PC-3 (cell line): ENCODE measurements at regions not wholly inside any gene's neighbourhood (a gene's known extent, or its start where the extent isn't known, plus 50 kb on each side); places are given as distances from the start of the nearest gene placed in this dataset.
"Not testable (repeated sequence)": the region's sequence is repeated elsewhere in the genome, so short reads cannot be mapped to it uniquely, and the experiment has no call there.

Source experiments
- ATAC-seq: fragments of 200-7000 bp; cut with Tn5 transposase; 2 replicates; pipeline ENCODE4 v1.9.1; 2020; ENCODE audit warnings: mild to moderate bottlenecking, moderate library complexity
- BruUV-seq: library from RNA; stranded (reverse); fragments of 400-500 nt; replicated peaks from 2 replicates; lab custom pipeline; 2021; lab: Mats Ljungman, UMichigan
- CTCF ChIA-PET: fragments of 300-600 bp; sonication (Branson Sonifier 250); formaldehyde crosslinking; loops from one replicate; lab custom pipeline; 2022; ENCODE audit warnings: antibody characterized with exemption; lab: Charles Lee
- POLR2A ChIA-PET: fragments of 300-600 bp; sonication (Branson Sonifier 250); formaldehyde crosslinking; loops from one replicate; lab custom pipeline; 2022; ENCODE audit warnings: antibody characterized with exemption; ENCODE audit not compliant: unreplicated experiment; lab: Charles Lee
- DNase-seq: peaks from one replicate; pipeline ENCODE4 v3.0.0-alpha.2; 2015
- H2AFZ ChIP-seq: fragments of 300-600 bp; sonication (generic); 2 replicates; pipeline ENCODE4 v1.6.0; 2016; ENCODE audit warnings: antibody characterized with exemption, low read length
- H3F3A ChIP-seq: fragments of 300-600 bp; sonication (generic); one replicate; pipeline ENCODE4 v1.6.0; 2017; ENCODE audit warnings: antibody characterized with exemption, low read length, control low read depth, mild to moderate bottlenecking; ENCODE audit not compliant: unreplicated experiment
- H3K27ac ChIP-seq: fragments of 300-600 bp; sonication (generic); 2 replicates; pipeline ENCODE4 v1.5.1; 2016; ENCODE audit warnings: mild to moderate bottlenecking, low read length
- H3K27me3 ChIP-seq: fragments of 300-600 bp; sonication (generic); 2 replicates; pipeline ENCODE4 v1.6.1; 2016; ENCODE audit warnings: low read length, mixed read lengths
- H3K36me3 ChIP-seq: fragments of 300-600 bp; sonication (generic); 2 replicates; pipeline ENCODE4 v1.6.1; 2016; ENCODE audit warnings: low read depth, mixed run types, low read length, mixed read lengths
- H3K4me1 ChIP-seq: fragments of 300-600 bp; sonication (generic); 2 replicates; pipeline ENCODE4 v1.5.1; 2016; ENCODE audit warnings: low read length; ENCODE audit not compliant: insufficient read depth
- H3K4me2 ChIP-seq: fragments of 300-600 bp; sonication (generic); 2 replicates; pipeline ENCODE4 v1.6.0; 2016; ENCODE audit warnings: low read length
- H3K4me3 ChIP-seq: fragments of 300-600 bp; sonication (generic); 2 replicates; pipeline ENCODE4 v1.5.1; 2016; ENCODE audit warnings: mild to moderate bottlenecking, low read length, mixed read lengths
- H3K79me2 ChIP-seq: fragments of 300-600 bp; sonication (generic); 2 replicates; pipeline ENCODE4 v1.6.1; 2017; ENCODE audit warnings: low read length, mixed read lengths
- H3K9ac ChIP-seq: fragments of 300-600 bp; sonication (generic); 2 replicates; pipeline ENCODE4 v1.6.0; 2016; ENCODE audit warnings: mild to moderate bottlenecking, low read length
- H3K9me2 ChIP-seq: fragments of 300-600 bp; sonication (generic); replicated peaks from 2 replicates; pipeline ENCODE4 v1.6.1; 2016; ENCODE audit warnings: mixed run types, low read length, mixed read lengths
- H3K9me3 ChIP-seq: fragments of 300-600 bp; sonication (generic); 2 replicates; pipeline ENCODE4 v1.6.1; 2016; ENCODE audit warnings: low read length, mixed read lengths
- H4K20me1 ChIP-seq: fragments of 300-600 bp; sonication (generic); 2 replicates; pipeline ENCODE4 v1.6.1; 2016; ENCODE audit warnings: low read length, mixed read lengths
- EZH2 ChIP-seq: fragments of 300-600 bp; sonication (generic); IDR thresholded peaks from one replicate; pipeline ENCODE4 v1.6.1; 2017; ENCODE audit warnings: antibody characterized with exemption, mild to moderate bottlenecking, low read length; ENCODE audit not compliant: unreplicated experiment
- EZH2phosphoT487 ChIP-seq: fragments of 300-600 bp; sonication (generic); IDR thresholded peaks from 2 replicates; pipeline ENCODE4 v1.6.1; 2018; ENCODE audit warnings: mild to moderate bottlenecking, antibody characterized with exemption, low read length, borderline replicate concordance
- intact Hi-C: fragments of 100-400 bp; cut with micrococcal nuclease; formaldehyde crosslinking; loops from 2 replicates; pipeline ENCODE4 v1.9.0; 2023
- TF ChIP-seq, protein P1 (sequence below): fragments of 300-600 bp; sonication (generic); conservative IDR thresholded peaks from 2 replicates; pipeline ENCODE4 v1.5.1; 2017; ENCODE audit warnings: antibody characterized with exemption, low read depth, mild to moderate bottlenecking, low read length

DNA sequence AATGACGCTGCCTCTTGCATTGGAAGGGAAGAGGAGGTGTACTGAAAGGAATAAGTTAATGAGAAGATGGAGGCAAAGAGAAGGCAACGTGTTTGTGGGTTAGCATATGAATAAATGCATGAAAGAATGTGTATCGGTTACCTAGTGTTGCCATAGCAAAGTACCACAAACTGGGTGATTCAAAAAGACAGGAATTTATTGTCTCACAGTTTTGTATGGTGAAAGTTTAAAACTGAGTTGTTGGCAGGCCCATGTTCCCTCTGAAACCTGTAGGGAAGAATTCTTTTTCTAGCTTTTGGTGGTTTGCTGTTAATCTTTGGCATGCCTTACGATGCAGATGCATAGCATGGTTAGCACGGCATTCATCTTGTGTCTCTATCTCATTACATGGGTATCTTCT lies 729.9 kb downstream of the MECOM start:
- no peaks in the 10 kb centered on the region for H3K79me2 ChIP-seq
- ChIA-PET CTCF (no interaction called here), POLR2A (no interaction called here)
- ATAC-seq (no peak), DNase-seq (peak; percentile 22)
- no peaks in the 10 kb centered on the region for H4K20me1 ChIP-seq
- no peak overlapping the region for H3K4me3 ChIP-seq
- TF ChIP-seq, protein P1, sequence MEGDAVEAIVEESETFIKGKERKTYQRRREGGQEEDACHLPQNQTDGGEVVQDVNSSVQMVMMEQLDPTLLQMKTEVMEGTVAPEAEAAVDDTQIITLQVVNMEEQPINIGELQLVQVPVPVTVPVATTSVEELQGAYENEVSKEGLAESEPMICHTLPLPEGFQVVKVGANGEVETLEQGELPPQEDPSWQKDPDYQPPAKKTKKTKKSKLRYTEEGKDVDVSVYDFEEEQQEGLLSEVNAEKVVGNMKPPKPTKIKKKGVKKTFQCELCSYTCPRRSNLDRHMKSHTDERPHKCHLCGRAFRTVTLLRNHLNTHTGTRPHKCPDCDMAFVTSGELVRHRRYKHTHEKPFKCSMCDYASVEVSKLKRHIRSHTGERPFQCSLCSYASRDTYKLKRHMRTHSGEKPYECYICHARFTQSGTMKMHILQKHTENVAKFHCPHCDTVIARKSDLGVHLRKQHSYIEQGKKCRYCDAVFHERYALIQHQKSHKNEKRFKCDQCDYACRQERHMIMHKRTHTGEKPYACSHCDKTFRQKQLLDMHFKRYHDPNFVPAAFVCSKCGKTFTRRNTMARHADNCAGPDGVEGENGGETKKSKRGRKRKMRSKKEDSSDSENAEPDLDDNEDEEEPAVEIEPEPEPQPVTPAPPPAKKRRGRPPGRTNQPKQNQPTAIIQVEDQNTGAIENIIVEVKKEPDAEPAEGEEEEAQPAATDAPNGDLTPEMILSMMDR = no peak
- no peak for TF ChIP-seq EZH2
- TF ChIP-seq EZH2phosphoT487 = no peak
- no TSS peak for BruUV-seq
- intact Hi-C loops = no loop called here
- no peak overlapping the region for H3K9ac ChIP-seq
- H3K9me3 ChIP-seq = 0 out of 2 replicates have a peak, but pooled peaks cover 10% of the 10 kb centered on the region
- H3F3A ChIP-seq = no peaks in the 10 kb centered on the region
- H3K27ac ChIP-seq = no peak overlapping the region
- no peaks in the 10 kb centered on the region for H3K36me3 ChIP-seq
- H3K9me2 ChIP-seq = no peaks in the 10 kb centered on the region
- no peaks in the 10 kb centered on the region for H3K4me1 ChIP-seq
- H2AFZ ChIP-seq = no peak overlapping the region
- H3K4me2 ChIP-seq = no peak overlapping the region
- H3K27me3 ChIP-seq = no peaks in the 10 kb centered on the region

DNA sequence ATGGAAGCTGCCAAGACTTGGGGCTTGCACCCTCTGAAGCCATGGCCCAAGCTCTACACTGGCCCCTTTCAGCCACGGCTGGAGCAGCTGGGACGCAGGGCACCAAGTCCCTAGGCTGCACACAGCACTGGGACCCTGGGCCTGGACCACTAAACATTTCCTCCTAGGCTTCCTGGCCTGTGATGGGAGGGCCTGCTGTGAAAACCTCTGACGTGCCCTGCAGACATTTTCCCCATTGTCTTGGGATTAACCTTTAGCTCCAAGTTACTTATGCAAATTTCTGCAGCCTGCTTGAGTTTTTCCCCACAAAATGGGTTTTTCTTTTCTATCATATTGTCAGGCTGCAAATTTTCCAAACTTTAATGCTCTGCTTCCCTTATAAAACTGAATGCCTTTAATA lies 733.5 kb downstream of the MECOM start:
- ATAC-seq, H3K4me2 ChIP-seq, H3K9me2 ChIP-seq, POLR2A ChIA-PET, H3K9me3 ChIP-seq, H3F3A ChIP-seq, H3K4me3 ChIP-seq, H3K79me2 ChIP-seq, H3K36me3 ChIP-seq, H2AFZ ChIP-seq, intact Hi-C loops, CTCF ChIA-PET, H3K27me3 ChIP-seq, BruUV-seq, H3K27ac ChIP-seq, H3K9ac ChIP-seq, DNase-seq, H4K20me1 ChIP-seq, H3K4me1 ChIP-seq: not testable (repeated sequence)

DNA sequence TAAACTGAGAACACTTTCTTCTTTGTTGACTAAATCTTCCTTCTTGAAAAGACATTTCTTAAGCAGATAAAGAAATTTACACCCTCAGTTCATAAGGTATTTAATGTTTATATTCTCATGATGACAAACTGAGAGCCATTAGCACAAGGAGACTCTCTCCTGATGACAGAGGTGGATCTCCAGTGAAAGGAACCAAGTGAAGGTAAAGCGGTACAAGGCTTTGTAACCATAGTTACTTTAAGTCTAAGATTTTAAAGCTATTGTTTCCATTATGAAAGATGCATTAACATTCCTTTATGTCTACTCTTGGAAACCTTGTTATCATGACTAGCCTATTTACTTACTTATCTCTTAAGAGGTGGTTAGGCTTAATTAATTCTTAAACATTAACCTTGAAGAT lies 737.1 kb downstream of the MECOM start:
- intact Hi-C loops = no loop called here
- Histone ChIP-seq H3K79me2 (no peaks in the 10 kb centered on the region), H3K4me1 (no peaks in the 10 kb centered on the region), H3F3A (no peaks in the 10 kb centered on the region), H2AFZ (no peak overlapping the region), H3K4me2 (no peak overlapping the region), H3K27me3 (no peaks in the 10 kb centered on the region), H3K9ac (no peak overlapping the region), H3K27ac (no peak overlapping the region), H3K36me3 (no peaks in the 10 kb centered on the region), H3K9me3 (no peaks in the 10 kb centered on the region), H3K9me2 (no peaks in the 10 kb centered on the region), H4K20me1 (no peaks in the 10 kb centered on the region), H3K4me3 (no peak overlapping the region)
- no TSS peak for BruUV-seq
- ATAC-seq (no peak), DNase-seq (no peak)
- ChIA-PET CTCF (no interaction called here), POLR2A (no interaction called here)
- TF ChIP-seq, protein P1 = no peak
- TF ChIP-seq EZH2 = no peak
- TF ChIP-seq EZH2phosphoT487 = no peak
